Fibroblast of the aortic adventitia (primary cell): ENCODE measurements at regions not wholly inside any gene's neighbourhood (a gene's known extent, or its start where the extent isn't known, plus 50 kb on each side); places are given as distances from the start of the nearest gene placed in this dataset.

Experiments
- DNase-seq: peaks from one replicate; pipeline ENCODE4 v3.0.0-alpha.2; 2010; ENCODE audit warnings: low read depth
- H3K4me3 ChIP-seq: 2 replicates; pipeline ENCODE4 v1.5.1; 2011; ENCODE audit warnings: low read depth, mild to moderate bottlenecking, control low read depth, low read length, moderate library complexity
- CTCF ChIP-seq: IDR thresholded peaks from 2 replicates; pipeline ENCODE4 v1.5.1; 2011; ENCODE audit warnings: mild to moderate bottlenecking, low read length, control low read depth, inconsistent platforms; ENCODE audit not compliant: insufficient read depth

GRCh38 chr3:191804935-191805334 is 344.0 kb downstream of the PYDC2 start:
- no peak for DNase-seq
- TF ChIP-seq CTCF: no peak
- H3K4me3 ChIP-seq: no peak overlapping the region

GRCh38 chr3:191808073-191808472 is 347.1 kb downstream of the PYDC2 start:
- no peak for DNase-seq
- TF ChIP-seq CTCF: no peak
- H3K4me3 ChIP-seq: no peak overlapping the region

DNA sequence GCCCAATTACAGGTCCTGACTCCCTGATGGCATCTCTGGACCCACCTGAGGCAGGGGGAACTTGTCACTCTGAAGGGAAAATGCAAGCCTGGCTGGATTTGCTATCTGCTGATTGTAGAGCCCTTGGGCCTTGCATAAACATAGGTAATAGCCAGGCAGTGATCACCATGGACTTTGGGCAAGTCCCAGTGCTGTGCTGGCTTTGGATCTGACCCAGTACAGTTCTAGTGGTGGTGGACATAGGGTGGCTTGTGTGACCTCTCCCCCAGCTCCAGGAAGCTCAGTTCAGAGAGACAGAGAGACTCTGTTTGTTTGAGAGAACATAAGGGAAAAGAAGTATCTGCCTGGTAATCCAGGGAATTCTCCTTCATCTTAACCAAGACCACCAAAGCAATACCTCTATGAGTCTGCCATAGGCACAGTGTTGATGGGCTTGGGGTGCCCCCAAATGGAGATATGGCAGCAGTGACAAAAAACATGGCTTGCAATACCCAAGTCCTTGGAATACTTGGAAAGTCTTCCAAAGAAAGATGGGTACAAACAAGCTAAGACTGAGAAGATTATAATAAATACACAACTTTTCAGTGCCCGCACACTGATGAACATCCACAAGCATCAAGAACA is 348.5 kb downstream of the PYDC2 start:
- TF ChIP-seq CTCF: no peak
- no peak overlapping the region for H3K4me3 ChIP-seq
- DNase-seq: no peak

DNA sequence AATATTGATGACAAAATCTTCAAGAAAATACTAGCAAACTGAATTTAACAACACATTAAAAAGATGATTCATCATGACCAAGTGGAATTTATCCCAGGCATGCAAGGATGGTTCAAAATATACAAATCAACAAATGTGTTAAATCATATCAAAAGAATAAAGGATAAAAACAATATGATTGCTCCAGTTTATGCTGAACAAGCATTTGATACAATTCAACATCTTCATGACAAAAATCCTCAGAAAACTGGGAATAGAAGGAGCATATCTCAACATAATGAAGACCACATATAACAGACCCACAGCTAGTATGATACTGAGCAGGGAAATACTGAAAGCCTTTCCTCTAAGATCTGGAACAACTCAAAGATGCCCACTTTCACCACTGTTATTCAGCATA is 352.3 kb downstream of the PYDC2 start:
- TF ChIP-seq CTCF: no peak
- DNase-seq: no peak
- no peak overlapping the region for H3K4me3 ChIP-seq

- no peak overlapping the region for H3K4me3 ChIP-seq
- TF ChIP-seq CTCF: no peak
- DNase-seq: no peak
Measured at GRCh38 chr3:191848818-191849217, 387.9 kb downstream of the PYDC2 start.

DNA sequence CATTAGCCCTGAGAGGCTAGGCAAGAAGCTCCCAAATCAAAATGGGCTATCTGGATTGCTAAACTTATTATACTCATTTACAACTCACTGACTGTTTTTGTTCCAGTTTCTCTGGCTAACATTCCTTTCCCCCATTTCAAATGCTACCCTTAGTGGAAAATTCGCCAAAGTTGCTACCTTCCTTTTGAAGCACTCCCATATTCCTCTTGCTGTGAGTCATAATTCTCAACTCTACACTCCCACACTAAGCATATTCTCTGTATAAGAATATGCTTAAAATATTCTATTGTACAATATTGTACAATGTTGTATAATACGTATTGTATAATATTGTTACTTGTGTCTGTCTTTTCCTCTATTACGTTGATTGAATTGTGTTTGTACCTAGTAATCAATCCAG is 398.6 kb downstream of the PYDC2 start:
- no peak for TF ChIP-seq CTCF
- no peak overlapping the region for H3K4me3 ChIP-seq
- no peak for DNase-seq
